Suppressor macrophage treated with lipopolysaccharide for 4 hours (primary cell): ENCODE measurements at regions not wholly inside any gene's neighbourhood (a gene's known extent, or its start where the extent isn't known, plus 50 kb on each side); places are given as distances from the start of the nearest gene placed in this dataset.
"Not testable (repeated sequence)": the region's sequence is repeated elsewhere in the genome, so short reads cannot be mapped to it uniquely, and the experiment has no call there.

ENCODE experiments used
- DNase-seq: peaks from one replicate; pipeline ENCODE4 v3.0.0-alpha.2; 2020

- DNase-seq, result no peak
Observed at GRCh38 chr3:118146658-118147375, 887.8 kb downstream of the IGSF11 start.

- no peak for DNase-seq
Observed at GRCh38 chr3:118151164-118151563, 883.5 kb downstream of the IGSF11 start.

- not testable (repeated sequence) for DNase-seq
Observed at GRCh38 chr3:118162627-118163588, 871.7 kb downstream of the IGSF11 start.

- no peak for DNase-seq
Observed at GRCh38 chr3:118165413-118165812, 869.2 kb downstream of the IGSF11 start.

- no peak for DNase-seq
Observed at GRCh38 chr3:118167571-118167970, 867.1 kb downstream of the IGSF11 start.

GRCh38 chr3:118168175-118168574 lies 866.5 kb downstream of the IGSF11 start:
- DNase-seq, result no peak

GRCh38 chr3:118171236-118171852 lies 863.3 kb downstream of the IGSF11 start:
- DNase-seq, result no peak

GRCh38 chr3:118180853-118181252 lies 853.8 kb downstream of the IGSF11 start:
- no peak for DNase-seq

GRCh38 chr3:118181274-118181673 lies 853.4 kb downstream of the IGSF11 start:
- DNase-seq, result no peak

GRCh38 chr3:118186051-118186450 lies 848.6 kb downstream of the IGSF11 start:
- no peak for DNase-seq

GRCh38 chr3:118187221-118187620 lies 847.4 kb downstream of the IGSF11 start:
- no peak for DNase-seq

GRCh38 chr3:118196183-118196582 lies 838.5 kb downstream of the IGSF11 start:
- no peak for DNase-seq

GRCh38 chr3:118199044-118199443 lies 835.6 kb downstream of the IGSF11 start:
- no peak for DNase-seq

GRCh38 chr3:118204052-118204656 lies 830.5 kb downstream of the IGSF11 start:
- DNase-seq, result no peak

- DNase-seq, result no peak
Observed at GRCh38 chr3:118207271-118207670, 827.4 kb downstream of the IGSF11 start.

- no peak for DNase-seq
Observed at GRCh38 chr3:118208642-118209041, 826.0 kb downstream of the IGSF11 start.

GRCh38 chr3:118213892-118214291 lies 820.8 kb downstream of the IGSF11 start:
- DNase-seq, result no peak

GRCh38 chr3:118226206-118226605 lies 808.4 kb downstream of the IGSF11 start:
- DNase-seq, result no peak

GRCh38 chr3:118227191-118227590 lies 807.5 kb downstream of the IGSF11 start:
- DNase-seq, result no peak

GRCh38 chr3:118228151-118228550 lies 806.5 kb downstream of the IGSF11 start:
- no peak for DNase-seq

GRCh38 chr3:118229196-118229595 lies 805.5 kb downstream of the IGSF11 start:
- DNase-seq, result no peak

GRCh38 chr3:118231578-118231977 lies 803.1 kb downstream of the IGSF11 start:
- DNase-seq, result no peak

GRCh38 chr3:118239253-118239652 lies 795.4 kb downstream of the IGSF11 start:
- no peak for DNase-seq
